HepG2 (cell line): ENCODE measurements at regions not wholly inside any gene's neighbourhood (a gene's known extent, or its start where the extent isn't known, plus 50 kb on each side); places are given as distances from the start of the nearest gene placed in this dataset.
A peak's percentile ranks its signal among the peaks of the same experiment; 100 is the strongest.

Experiments
- ATAC-seq: fragments of 200-7000 bp; cut with Tn5 transposase; 3 replicates; pipeline ENCODE4 v1.9.1; 2020; ENCODE audit warnings: mild to moderate bottlenecking, moderate library complexity
- BruUV-seq: library from RNA; stranded (reverse); fragments of 400-500 nt; replicated peaks from 2 replicates; lab custom pipeline; 2021; lab: Mats Ljungman, UMichigan
- CTCF ChIA-PET: fragments of 300-600 bp; formaldehyde crosslinking; extraction: SDS; loops from one replicate; lab custom pipeline; 2021; ENCODE audit warnings: low total read pairs, inconsistent platforms, low intra/inter-chr PET ratio; lab: Yijun Ruan, JAX
- POLR2A ChIA-PET: fragments of 350-600 bp; sonication (Branson Sonifier 250); formaldehyde crosslinking; loops from one replicate; lab custom pipeline; 2020; ENCODE audit warnings: antibody characterized with exemption, inconsistent platforms; lab: Yijun Ruan, JAX
- DNase-seq: peaks from one replicate; pipeline ENCODE4 v3.0.0-alpha.2; 2015; ENCODE audit warnings: low spot score
- FAIRE-seq: peaks from 3 replicates; lab custom pipeline; 2011; peaks lifted over from hg19 to GRCh38; lab: Jason Lieb, UNC
- H2AFZ ChIP-seq: one replicate; pipeline ENCODE4 v1.6.1; 2011; ENCODE audit warnings: low read length, inconsistent platforms
- H3K27ac ChIP-seq: fragments of 300-600 bp; 3 replicates; pipeline ENCODE4 v1.8.0; 2011; ENCODE audit warnings: mixed run types, mild to moderate bottlenecking, mixed read lengths, low read length, inconsistent platforms; ENCODE audit not compliant: insufficient read depth; ENCODE audit errors: extremely low read length
- H3K27me3 ChIP-seq, 2 experiments: fragments of 200-600 bp in 1 of 2; 2 replicates in 1 of 2; 3 replicates in 1 of 2; pipeline versions ENCODE4 v1.6.0 to v1.8.0; 2011; ENCODE audit warnings: low read length in 2 of 2, mild to moderate bottlenecking in 2 of 2, moderate library complexity in 2 of 2, inconsistent platforms in 1 of 2; ENCODE audit not compliant: insufficient read depth in 2 of 2, control insufficient read depth in 1 of 2
- H3K36me3 ChIP-seq, 2 experiments: fragments of 200-600 bp in 1 of 2; replicated peaks in 1 of 2; 2 replicates in 1 of 2; 3 replicates in 1 of 2; pipeline versions ENCODE4 v1.5.1 to v1.8.0; 2011; ENCODE audit warnings: low read length in 2 of 2, inconsistent platforms in 1 of 2; ENCODE audit not compliant: insufficient read depth in 2 of 2, control insufficient read depth in 1 of 2
- H3K4me1 ChIP-seq: 2 replicates; pipeline ENCODE4 v1.5.1; 2012; ENCODE audit warnings: low read length, inconsistent platforms; ENCODE audit not compliant: insufficient read depth
- H3K4me2 ChIP-seq: 2 replicates; pipeline ENCODE4 v1.6.0; 2011; ENCODE audit warnings: low read depth, low read length, inconsistent platforms
- H3K4me3 ChIP-seq, 3 experiments: fragments of 200-600 bp in 1 of 3; sonication (generic), shearing (Covaris generic) in 1 of 3; replicated peaks in 1 of 3; 2 replicates each; pipeline ENCODE4 v1.5.1; 2011 to 2016; ENCODE audit warnings: low read length in 3 of 3, inconsistent platforms in 2 of 3, low read depth in 2 of 3, mild to moderate bottlenecking in 2 of 3, control low read depth in 1 of 3, mixed read lengths in 1 of 3; ENCODE audit not compliant: insufficient read depth in 1 of 3
- H3K79me2 ChIP-seq: one replicate; pipeline ENCODE4 v1.6.1; 2011; ENCODE audit warnings: low read length, inconsistent platforms; ENCODE audit not compliant: insufficient read depth
- H3K9ac ChIP-seq: 2 replicates; pipeline ENCODE4 v1.6.0; 2011; ENCODE audit warnings: mild to moderate bottlenecking, low read depth, low read length, inconsistent platforms; ENCODE audit not compliant: insufficient read depth
- H3K9me3 ChIP-seq: 2 replicates; pipeline ENCODE4 v1.5.1; 2012; ENCODE audit warnings: mild to moderate bottlenecking, low read length
- H4K20me1 ChIP-seq: 2 replicates; pipeline ENCODE4 v1.6.0; 2011; ENCODE audit warnings: inconsistent platforms, mild to moderate bottlenecking, low read length, moderate library complexity; ENCODE audit not compliant: insufficient read depth
- ESRRA ChIP-seq: sonication (generic); formaldehyde crosslinking; IDR thresholded peaks from 2 replicates; pipeline ENCODE4 v1.5.1; 2020; ENCODE audit warnings: mild to moderate bottlenecking, low read depth, missing genetic modification reagents
- MTF2 ChIP-seq: sonication (generic); formaldehyde crosslinking; IDR thresholded peaks from 2 replicates; pipeline ENCODE4 v1.5.0; 2020; ENCODE audit warnings: missing genetic modification reagents, borderline replicate concordance
- ZNF510 ChIP-seq: sonication (generic); formaldehyde crosslinking; IDR thresholded peaks from 2 replicates; pipeline ENCODE4 v1.4.0; 2020; ENCODE audit warnings: low read depth, mild to moderate bottlenecking, missing genetic modification reagents
- ZNF547 ChIP-seq: sonication (generic); formaldehyde crosslinking; IDR thresholded peaks from 2 replicates; pipeline ENCODE4 v1.5.1; 2020; ENCODE audit warnings: mild to moderate bottlenecking, missing genetic modification reagents
- ZNF605 ChIP-seq: sonication (generic); formaldehyde crosslinking; IDR thresholded peaks from 2 replicates; pipeline ENCODE4 v1.8.0; 2022; ENCODE audit warnings: mild to moderate bottlenecking, missing genetic modification reagents
- ZNF720 ChIP-seq: sonication (generic); formaldehyde crosslinking; IDR thresholded peaks from 2 replicates; pipeline ENCODE4 v1.4.0; 2020; ENCODE audit warnings: missing genetic modification reagents
- ZNF768 ChIP-seq: sonication (generic); formaldehyde crosslinking; IDR thresholded peaks from 2 replicates; pipeline ENCODE4 v1.4.0; 2020; ENCODE audit warnings: missing genetic modification reagents
- ZNF850 ChIP-seq: sonication (generic); formaldehyde crosslinking; conservative IDR thresholded peaks from 2 replicates; pipeline ENCODE4 v1.9.0; 2021; ENCODE audit warnings: mild to moderate bottlenecking, missing genetic modification reagents
- WGBS: methylation state at CpG from one replicate; pipeline ENCODE4 v1.1.6; 2017; ENCODE audit warnings: low lambda C conversion rate; 5-methylcytosine and 5-hydroxymethylcytosine counted together
- in situ Hi-C: cut with HindIII; loops from 2 replicates; pipeline ENCODE4 v1.10.0; 2017; ENCODE audit warnings: low pct_unique_long_range_greater_than_20kb; ENCODE audit not compliant: extremely low pct_ligation_motif_present
- intact Hi-C: fragments of 100-400 bp; cut with micrococcal nuclease; formaldehyde crosslinking; loops from one replicate; pipeline ENCODE4 v1.10.0; 2022; ENCODE audit not compliant: unreplicated experiment
- TF ChIP-seq, protein P1 (sequence below): sonication (generic); formaldehyde crosslinking; IDR thresholded peaks from 2 replicates; pipeline ENCODE4 v1.4.0; 2020; ENCODE audit warnings: missing genetic modification reagents

DNA sequence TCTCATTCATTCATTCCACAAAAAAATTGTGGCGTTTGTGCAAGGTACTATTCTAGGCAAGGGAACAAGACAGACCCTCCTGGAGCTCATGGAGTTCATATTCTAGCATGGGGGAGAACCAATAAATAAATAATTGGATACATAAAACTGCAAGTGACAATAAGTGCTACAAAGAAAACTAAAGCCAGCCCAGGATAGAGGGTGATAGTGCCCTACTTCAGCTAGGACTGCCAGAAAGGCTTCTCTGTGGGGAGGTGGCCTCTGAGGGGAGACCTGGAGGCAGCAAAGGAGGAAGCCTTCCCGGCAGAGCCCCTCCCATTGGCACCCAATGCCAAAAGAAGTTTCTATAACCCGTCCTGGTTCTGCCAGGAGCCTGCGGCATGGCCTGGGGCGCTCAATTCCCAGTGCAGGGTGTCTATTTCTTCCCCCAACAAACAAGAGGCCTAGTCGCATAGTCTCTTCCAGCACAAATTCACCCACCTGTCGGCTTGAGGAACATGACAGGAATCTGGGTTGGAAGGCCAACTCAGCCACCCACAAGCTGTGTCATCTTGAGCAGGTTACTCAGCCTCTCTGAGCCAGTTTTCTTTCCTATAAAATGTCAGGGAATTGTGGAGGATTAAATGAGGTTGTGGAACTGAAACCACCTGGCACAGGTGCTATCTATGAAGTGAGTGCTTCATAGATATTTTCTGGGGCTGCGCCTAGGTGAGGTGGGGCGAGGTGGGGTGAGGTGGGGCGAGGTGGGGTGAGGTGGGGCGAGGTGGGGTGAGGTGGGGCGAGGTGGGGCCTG lies 94.3 kb downstream of the ZFP36L2 start:
- FAIRE-seq = no peak
- in situ Hi-C loops = no loop called here
- H3K4me2 ChIP-seq = no peak overlapping the region; the same call in 1 of the 2 replicates

More for the DNA sequence above, 94.3 kb downstream of the ZFP36L2 start:
- ATAC-seq (no peak), DNase-seq (no peak)
- H3K9ac ChIP-seq = no peak overlapping the region
- ChIA-PET POLR2A (interaction anchor here (0.9 to 6.3 kb wide), 7 partner anchors 42 to 157 kb away, joined by 3 to 46 read pairs (median 6); partner anchors contain the start of gene ZFP36L2), CTCF (interaction anchor here (1.2 to 2.3 kb wide), 4 partner anchors 96 to 410 kb away, joined by 3 to 34 read pairs (median 4); partner anchors contain the start of gene ZFP36L2)
- H3K79me2 ChIP-seq = no peaks in the 10 kb centered on the region
- H4K20me1 ChIP-seq = no peaks in the 10 kb centered on the region
- H3K27me3 ChIP-seq = no peaks in the 10 kb centered on the region
- H3K36me3 ChIP-seq = no peaks in the 10 kb centered on the region
- no peak overlapping the region for H3K27ac ChIP-seq
- no peaks in the 10 kb centered on the region for H3K9me3 ChIP-seq
- H2AFZ ChIP-seq = no peak overlapping the region
- intact Hi-C loops = loop anchor here (1.0 to 5.0 kb wide), 5 partner anchors 31 to 352 kb away; no protein-coding TSS in a partner anchor
- TF ChIP-seq ESRRA (CRISPR knock-in tag) (no peak), ZNF547 (CRISPR knock-in tag) (0 out of 2 replicates have a peak, but pooled peaks have one; percentile 1), ZNF850 (CRISPR knock-in tag) (no peak), ZNF768 (CRISPR knock-in tag) (peak; percentile 52; the same call in 1 of the 2 replicates), ZNF605 (peak; percentile 60; the same call in 1 of the 2 replicates), ZNF720 (CRISPR knock-in tag) (no peak), MTF2 (no peak), ZNF510 (CRISPR knock-in tag) (peak; percentile 13)
- TF ChIP-seq, protein P1, sequence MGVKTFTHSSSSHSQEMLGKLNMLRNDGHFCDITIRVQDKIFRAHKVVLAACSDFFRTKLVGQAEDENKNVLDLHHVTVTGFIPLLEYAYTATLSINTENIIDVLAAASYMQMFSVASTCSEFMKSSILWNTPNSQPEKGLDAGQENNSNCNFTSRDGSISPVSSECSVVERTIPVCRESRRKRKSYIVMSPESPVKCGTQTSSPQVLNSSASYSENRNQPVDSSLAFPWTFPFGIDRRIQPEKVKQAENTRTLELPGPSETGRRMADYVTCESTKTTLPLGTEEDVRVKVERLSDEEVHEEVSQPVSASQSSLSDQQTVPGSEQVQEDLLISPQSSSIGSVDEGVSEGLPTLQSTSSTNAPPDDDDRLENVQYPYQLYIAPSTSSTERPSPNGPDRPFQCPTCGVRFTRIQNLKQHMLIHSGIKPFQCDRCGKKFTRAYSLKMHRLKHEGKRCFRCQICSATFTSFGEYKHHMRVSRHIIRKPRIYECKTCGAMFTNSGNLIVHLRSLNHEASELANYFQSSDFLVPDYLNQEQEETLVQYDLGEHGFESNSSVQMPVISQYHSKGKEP (CRISPR knock-in tag) = 0 out of 2 replicates have a peak, but pooled peaks have one; percentile 2
- BruUV-seq = no TSS peak
- H3K4me1 ChIP-seq = peaks cover 80% of the 10 kb centered on the region
- H3K4me3 ChIP-seq = no peak overlapping the region
- WGBS = 73% methylated on average over 10 of the region's 12 CpGs
